ENCODE measurements at regions not wholly inside any gene's neighbourhood (a gene's known extent, or its start where the extent isn't known, plus 50 kb on each side); places are given as distances from the start of the nearest gene placed in this dataset.

DNA sequence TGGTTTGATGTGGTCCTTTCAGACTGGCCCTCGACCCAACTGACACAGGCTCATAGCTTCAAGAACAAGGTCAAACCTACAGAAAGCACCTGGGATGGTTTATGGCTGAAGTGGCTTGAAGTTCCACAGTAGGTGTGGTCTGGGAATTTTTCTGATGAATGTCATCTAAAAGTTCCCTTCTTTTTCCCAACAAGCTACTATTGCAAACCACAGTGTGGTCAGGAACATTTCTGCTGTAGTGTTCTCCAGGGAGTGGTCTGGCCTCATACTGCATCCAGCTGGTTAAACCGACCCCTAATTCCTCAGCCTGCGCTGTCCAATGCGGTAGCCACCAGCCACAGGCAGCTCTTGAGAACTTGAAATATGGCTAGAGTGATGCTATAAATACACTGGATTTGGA lies 92.7 kb downstream of the FAM124B start:
- no peaks in the 10 kb centered on the region for H4K20me1 ChIP-seq (replicated peaks; ENCODE audit: control insufficient read depth, extremely low read depth, insufficient read depth, low read length)
- no peak overlapping the region for H3K4me2 ChIP-seq (ENCODE audit: insufficient read depth, low read length)
- no peak overlapping the region for H3K27ac ChIP-seq (ENCODE audit: insufficient read depth, low read depth, low read length)
- no peaks in the 10 kb centered on the region for H3K79me2 ChIP-seq (ENCODE audit: control insufficient read depth, insufficient read depth, low read length)
- CTCF ChIA-PET: interaction anchor here (1.1 kb wide), 1 partner anchor 25 kb away, joined by 3 read pairs; no protein-coding TSS in a partner anchor
- H3K9me3 ChIP-seq (replicated peaks; ENCODE audit: control insufficient read depth, insufficient read depth, low read length): no peaks in the 10 kb centered on the region
- no peak for FAIRE-seq
- no peak overlapping the region for H3K9ac ChIP-seq (replicated peaks; ENCODE audit: extremely low read depth, insufficient read depth, low read length)
- DNase-seq (ENCODE audit: low read depth, low spot score): no peak
- H3K27me3 ChIP-seq (ENCODE audit: control insufficient read depth in 2 of 2, insufficient read depth in 2 of 2, low read length in 2 of 2): no peaks in the 10 kb centered on the region
- H3K4me1 ChIP-seq (ENCODE audit: control insufficient read depth, extremely low read depth, insufficient read depth, low read length): no peaks in the 10 kb centered on the region
- TF ChIP-seq, protein P1, sequence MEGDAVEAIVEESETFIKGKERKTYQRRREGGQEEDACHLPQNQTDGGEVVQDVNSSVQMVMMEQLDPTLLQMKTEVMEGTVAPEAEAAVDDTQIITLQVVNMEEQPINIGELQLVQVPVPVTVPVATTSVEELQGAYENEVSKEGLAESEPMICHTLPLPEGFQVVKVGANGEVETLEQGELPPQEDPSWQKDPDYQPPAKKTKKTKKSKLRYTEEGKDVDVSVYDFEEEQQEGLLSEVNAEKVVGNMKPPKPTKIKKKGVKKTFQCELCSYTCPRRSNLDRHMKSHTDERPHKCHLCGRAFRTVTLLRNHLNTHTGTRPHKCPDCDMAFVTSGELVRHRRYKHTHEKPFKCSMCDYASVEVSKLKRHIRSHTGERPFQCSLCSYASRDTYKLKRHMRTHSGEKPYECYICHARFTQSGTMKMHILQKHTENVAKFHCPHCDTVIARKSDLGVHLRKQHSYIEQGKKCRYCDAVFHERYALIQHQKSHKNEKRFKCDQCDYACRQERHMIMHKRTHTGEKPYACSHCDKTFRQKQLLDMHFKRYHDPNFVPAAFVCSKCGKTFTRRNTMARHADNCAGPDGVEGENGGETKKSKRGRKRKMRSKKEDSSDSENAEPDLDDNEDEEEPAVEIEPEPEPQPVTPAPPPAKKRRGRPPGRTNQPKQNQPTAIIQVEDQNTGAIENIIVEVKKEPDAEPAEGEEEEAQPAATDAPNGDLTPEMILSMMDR (IDR thresholded peaks at IDR 0.05; ENCODE audit: extremely low read depth in 1 of 2, insufficient read depth in 1 of 2, low read depth in 1 of 2, low read length in 2 of 2): no peak
- TF ChIP-seq JUN (IDR thresholded peaks at IDR 0.05; ENCODE audit: borderline replicate concordance, insufficient read depth, insufficient read length, low read depth) (no peak), GATA2 (IDR thresholded peaks at IDR 0.05; ENCODE audit: insufficient read depth, insufficient read length, low read depth, low read length) (no peak), EZH2 (IDR thresholded peaks at IDR 0.05; ENCODE audit: borderline replicate concordance, low read depth, low read length, severe bottlenecking) (no peak), POLR2AphosphoS5 (IDR thresholded peaks at IDR 0.05; ENCODE audit: insufficient read depth, low read depth, low read length) (no peak), MYC (IDR thresholded peaks at IDR 0.05; ENCODE audit: low read depth, low read length) (no peak), POLR2A (IDR thresholded peaks at IDR 0.05; ENCODE audit: low read depth, low read length) (no peak), MAX (IDR thresholded peaks at IDR 0.05; ENCODE audit: insufficient read depth, insufficient read length) (no peak), FOS (IDR thresholded peaks at IDR 0.05; ENCODE audit: borderline replicate concordance, insufficient read depth, low read length) (no peak)
- no peaks in the 10 kb centered on the region for H3K36me3 ChIP-seq (ENCODE audit: control insufficient read depth in 2 of 2, extremely low read depth in 1 of 2, insufficient read depth in 2 of 2, low read length in 2 of 2)
- no peaks in the 10 kb centered on the region for H3K9me1 ChIP-seq (replicated peaks; ENCODE audit: control insufficient read depth, extremely low read depth, insufficient read depth, low read length)
- H3K4me3 ChIP-seq (replicated peaks in 1 of 3; ENCODE audit: insufficient read depth in 1 of 3, low read depth in 1 of 3, low read length in 3 of 3): no peak overlapping the region
- no TSS peak for BruUV-seq (replicated peaks)
- dilution Hi-C loops (cut with MboI; ENCODE audit: extremely low pct_ligation_motif_present, low sequenced_read_pairs): no loop called here
- intact Hi-C loops (cut with micrococcal nuclease): no loop called here
- no peak overlapping the region for H2AFZ ChIP-seq (ENCODE audit: low read depth, low read length)
- POLR2A ChIA-PET: no interaction called here

All from endothelial cell of umbilical vein (primary cell).